GM19463 (cell line): ENCODE measurements at regions not wholly inside any gene's neighbourhood (a gene's known extent, or its start where the extent isn't known, plus 50 kb on each side); places are given as distances from the start of the nearest gene placed in this dataset.
"Not testable (repeated sequence)": the region's sequence is repeated elsewhere in the genome, so short reads cannot be mapped to it uniquely, and the experiment has no call there.

Experiments
- ATAC-seq: cut with Tn5 transposase; IDR thresholded peaks from one replicate; pipeline ENCODE4 v1.9.1; 2021; ENCODE audit warnings: mild to moderate bottlenecking, moderate library complexity; ENCODE audit not compliant: unreplicated experiment

DNA sequence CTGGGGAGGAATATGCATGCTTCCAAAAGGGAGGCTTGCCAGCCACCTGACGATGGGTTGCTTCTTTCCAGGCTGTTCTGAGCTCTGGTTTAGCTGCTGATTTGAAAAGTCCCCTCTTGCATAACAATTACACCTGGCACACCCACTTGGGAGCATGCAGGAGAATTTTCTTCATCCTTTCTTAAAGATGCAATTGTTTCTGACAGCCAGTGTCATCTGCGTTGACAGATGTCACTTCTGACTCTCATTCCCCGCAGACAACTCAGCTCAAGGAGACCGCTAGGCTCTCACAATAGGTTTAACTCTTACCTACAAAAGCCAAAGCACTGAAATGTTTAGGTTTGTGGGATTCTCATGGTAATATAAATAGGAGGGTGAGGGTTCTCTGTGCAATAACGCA is 185.6 kb upstream of the SYNPR start:
- ATAC-seq = no peak

DNA sequence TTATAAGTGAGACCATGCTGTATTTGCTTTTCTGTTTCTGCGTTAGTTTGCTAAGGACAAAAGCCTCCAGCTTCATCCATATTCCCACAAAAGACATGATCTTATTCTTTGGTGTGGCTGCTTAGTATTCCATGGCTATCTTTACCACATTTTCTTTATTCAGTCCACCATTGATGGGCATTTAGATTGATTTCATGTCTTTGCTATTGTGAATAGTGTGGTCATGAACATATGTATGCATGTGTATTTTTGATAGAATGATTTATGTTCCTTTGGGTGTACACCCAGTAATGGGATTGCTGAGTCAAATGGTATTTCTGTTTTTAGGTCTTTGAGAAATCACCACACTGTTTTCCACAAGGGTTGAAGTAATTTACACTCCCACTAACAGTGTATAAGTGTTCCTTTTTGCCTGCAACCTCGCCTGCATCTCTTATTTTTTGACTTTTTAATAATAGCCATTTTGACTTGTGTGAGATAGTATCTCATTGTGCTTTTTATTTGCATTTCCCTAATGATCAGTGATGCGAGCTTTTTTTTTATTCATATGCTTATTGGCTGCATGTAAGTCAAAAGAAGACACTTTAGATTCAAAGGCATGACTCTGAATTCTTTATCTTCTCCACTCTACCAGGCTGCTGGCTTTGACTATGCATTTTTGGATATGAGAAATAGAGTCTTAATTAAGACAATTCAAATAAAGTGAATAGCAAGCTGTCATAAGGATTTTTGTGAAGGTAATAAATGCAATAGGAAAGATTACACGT is 183.3 kb upstream of the SYNPR start:
- ATAC-seq = no peak

DNA sequence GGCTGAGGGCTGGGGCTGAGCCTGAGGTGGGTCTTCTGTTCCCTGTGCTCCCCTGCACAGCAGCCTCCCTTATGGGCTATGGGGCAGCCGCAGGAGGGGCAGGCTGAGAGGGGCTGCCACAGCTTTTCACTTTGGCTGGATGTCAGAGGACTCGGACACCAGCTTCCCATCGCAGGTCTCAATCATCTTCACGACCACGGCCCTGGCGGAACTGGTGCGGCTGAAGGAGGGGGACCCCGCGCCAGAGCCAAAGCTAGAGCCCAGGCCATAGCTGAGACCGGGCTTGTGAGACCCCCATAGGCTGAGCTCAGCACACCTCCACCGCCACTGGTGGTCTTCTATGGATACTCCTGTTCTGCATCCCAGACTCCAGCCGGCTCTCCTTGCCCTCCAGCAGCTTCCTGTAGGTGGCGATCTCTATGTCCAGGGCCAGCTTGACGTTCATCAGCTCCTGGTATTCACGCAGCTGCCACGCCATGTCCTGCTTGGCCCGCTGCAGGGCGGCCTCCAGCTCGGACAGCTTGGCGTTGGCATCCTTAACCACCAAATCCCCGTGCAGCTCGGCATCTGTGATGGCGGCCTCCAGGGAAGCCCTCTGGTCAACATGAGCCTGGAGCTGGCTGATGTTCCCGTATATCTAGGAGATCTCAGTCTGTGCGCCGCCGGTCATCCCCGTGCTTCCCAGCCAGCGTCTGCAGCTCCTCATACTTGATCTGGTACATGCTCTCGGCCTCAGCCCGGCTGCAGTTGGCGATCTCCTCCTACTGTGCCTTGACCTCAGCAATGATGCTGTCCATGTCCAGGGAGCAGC is 181.7 kb upstream of the SYNPR start:
- ATAC-seq = no peak

GRCh38 chr3:63097396-63097795 is 180.7 kb upstream of the SYNPR start:
- ATAC-seq = no peak

- ATAC-seq = no peak
Observed at GRCh38 chr3:63116922-63117321, 161.2 kb upstream of the SYNPR start.

GRCh38 chr3:63124090-63124489 is 154.0 kb upstream of the SYNPR start:
- no peak for ATAC-seq

DNA sequence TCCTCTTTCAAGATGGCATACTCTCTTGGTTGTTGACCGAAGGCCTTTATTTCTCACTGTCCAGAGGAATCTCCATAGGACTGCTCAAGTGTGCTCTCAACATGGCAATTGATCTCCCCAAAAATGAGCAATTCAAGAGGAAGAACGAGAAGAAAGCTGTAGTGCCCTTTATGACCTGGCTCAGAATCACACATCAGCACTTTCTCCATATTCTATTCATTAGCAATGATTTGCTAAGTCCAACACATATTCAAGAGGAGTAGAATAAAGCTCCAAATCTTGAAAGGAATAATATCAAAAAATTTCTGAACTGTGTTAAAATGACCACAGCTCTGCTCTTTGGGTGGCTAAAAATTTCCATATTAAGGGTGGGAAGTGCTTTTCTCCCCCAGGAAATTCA is 151.6 kb upstream of the SYNPR start:
- no peak for ATAC-seq

- no peak for ATAC-seq
Observed at GRCh38 chr3:63128380-63128779, 149.7 kb upstream of the SYNPR start.

DNA sequence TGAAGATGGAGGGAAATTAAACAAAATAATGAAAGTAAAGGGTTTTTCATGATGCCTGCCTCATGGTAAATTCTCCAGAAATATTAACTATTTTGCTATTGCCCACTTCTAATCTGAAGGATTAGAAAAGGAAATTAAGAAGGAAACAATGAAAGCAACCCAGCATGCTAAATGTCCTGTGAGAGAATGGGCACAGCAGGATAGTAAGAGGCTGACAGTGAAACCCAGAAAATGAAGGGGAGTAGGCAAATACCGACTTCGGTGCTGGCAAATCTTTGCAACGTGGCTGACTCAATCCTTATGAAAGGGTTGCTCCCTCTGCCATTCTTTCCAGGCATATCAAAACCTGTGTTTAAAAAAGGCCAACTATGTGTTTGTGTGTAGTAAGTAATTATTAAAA is 147.5 kb upstream of the SYNPR start:
- no peak for ATAC-seq

- ATAC-seq = no peak
Observed at GRCh38 chr3:63132461-63133250, 145.5 kb upstream of the SYNPR start.

GRCh38 chr3:63135367-63135766 is 142.7 kb upstream of the SYNPR start:
- no peak for ATAC-seq

DNA sequence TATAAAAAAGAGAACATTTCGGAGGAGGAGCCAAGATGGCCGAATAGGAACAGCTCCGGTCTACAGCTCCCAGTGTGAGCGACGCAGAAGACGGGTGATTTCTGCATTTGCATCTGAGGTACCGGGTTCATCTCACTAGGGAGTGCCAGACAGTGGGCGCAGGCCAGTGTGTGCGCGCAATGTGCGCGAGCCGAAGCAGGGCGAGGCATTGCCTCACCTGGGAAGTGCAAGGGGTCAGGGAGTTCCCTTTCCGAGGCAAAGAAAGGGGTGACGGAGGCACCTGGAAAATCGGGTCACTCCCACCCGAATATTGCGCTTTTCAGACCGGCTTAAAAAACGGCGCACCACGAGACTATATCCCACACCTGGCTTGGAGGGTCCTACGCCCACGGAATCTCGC is 141.9 kb upstream of the SYNPR start:
- ATAC-seq = not testable (repeated sequence)

DNA sequence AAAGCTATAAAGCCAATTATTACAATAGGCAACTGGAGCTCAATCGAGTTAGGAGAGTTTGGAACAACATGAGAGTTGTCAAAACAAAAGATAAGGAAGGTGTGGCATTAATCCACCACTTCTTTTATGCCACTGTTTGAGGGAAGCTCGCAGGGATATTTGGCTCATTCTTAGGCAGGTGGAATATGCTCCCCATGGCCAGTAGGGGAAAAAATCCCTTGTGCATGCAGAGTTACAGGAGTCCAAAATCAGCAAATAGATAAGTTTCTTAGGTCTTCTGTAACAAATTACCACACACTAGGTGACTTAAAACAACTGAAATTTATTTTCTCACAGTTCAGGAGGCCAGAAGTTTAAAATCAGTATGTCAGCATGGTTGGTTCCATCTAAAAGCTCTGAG is 135.4 kb upstream of the SYNPR start:
- ATAC-seq = no peak

GRCh38 chr3:63146154-63146553 is 132.0 kb upstream of the SYNPR start:
- no peak for ATAC-seq

DNA sequence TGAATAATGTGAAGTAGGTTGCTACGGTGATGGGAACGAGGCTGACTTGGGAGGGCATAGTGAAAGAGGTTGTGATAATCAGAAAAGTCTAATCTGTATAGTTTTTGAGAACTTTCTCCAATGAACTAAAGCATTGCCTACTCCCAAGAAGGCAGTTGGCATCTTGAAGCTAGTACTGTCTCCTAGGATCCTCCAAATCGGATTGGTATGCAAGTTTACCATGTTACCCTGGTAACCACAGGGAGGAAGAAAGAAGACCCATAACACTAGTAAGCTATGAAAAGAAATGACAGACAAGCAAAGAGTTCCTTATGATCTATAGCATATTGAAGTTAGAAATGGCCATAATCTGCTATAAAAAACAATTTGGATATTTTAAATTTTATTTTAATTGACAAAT is 127.2 kb upstream of the SYNPR start:
- no peak for ATAC-seq

- ATAC-seq = no peak
Observed at GRCh38 chr3:63151897-63152296, 126.2 kb upstream of the SYNPR start.

- ATAC-seq = no peak
Observed at GRCh38 chr3:63159764-63160163, 118.3 kb upstream of the SYNPR start.

DNA sequence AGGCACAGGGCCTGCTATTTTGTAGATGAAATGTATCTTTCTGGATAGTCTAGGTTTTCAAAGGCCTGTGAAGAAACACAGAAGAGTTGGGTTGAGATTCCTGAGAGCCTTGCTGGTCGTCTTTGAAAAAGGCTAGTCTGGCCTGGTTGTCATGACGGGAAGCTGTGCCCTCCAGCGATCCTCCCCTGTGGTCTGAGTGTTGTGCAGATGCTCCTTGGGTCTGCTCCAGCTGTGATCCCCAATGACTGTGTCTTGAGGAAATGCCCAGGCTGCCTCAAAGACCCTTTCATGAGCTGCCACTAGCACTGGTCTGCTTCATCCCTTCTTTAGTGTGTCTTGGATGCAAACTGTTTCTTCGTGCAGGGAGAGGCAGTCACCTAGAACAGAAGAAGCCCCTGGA is 111.0 kb upstream of the SYNPR start:
- ATAC-seq = no peak

GRCh38 chr3:63168179-63168578 is 109.9 kb upstream of the SYNPR start:
- no peak for ATAC-seq

- no peak for ATAC-seq
Observed at GRCh38 chr3:63179862-63180522, 98.1 kb upstream of the SYNPR start.

DNA sequence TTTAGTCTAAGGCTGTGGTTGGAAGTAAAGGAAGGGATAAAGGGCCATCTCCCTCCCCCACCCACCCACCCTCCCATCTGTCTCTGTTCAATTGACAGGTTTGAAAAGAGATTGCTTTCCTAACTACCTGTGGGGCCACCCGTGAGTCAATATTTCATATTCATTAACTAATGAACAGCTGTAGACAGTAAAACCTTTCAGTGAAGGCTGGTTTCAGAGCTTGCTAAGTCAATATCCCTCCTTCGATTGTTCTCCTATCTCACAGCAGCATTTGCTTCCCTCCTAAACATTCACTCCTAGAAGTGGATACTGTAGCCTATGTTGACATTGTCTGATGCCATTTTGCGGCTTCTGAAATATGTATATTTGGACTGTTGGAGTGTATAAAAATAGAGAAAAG is 85.9 kb upstream of the SYNPR start:
- ATAC-seq = no peak
